Endothelial cell of umbilical vein (primary cell): ENCODE measurements at regions not wholly inside any gene's neighbourhood (a gene's known extent, or its start where the extent isn't known, plus 50 kb on each side); places are given as distances from the start of the nearest gene placed in this dataset.

ENCODE experiments used
- MYC ChIP-seq: IDR thresholded peaks from one replicate; pipeline ENCODE4 v1.6.1; 2011; ENCODE audit warnings: mild to moderate bottlenecking, low read depth, low read length
- POLR2A ChIP-seq: IDR thresholded peaks from 2 replicates; pipeline ENCODE4 v1.6.1; 2012; ENCODE audit warnings: low read depth, mild to moderate bottlenecking, control low read depth, low read length
- POLR2AphosphoS5 ChIP-seq: IDR thresholded peaks from 2 replicates; pipeline ENCODE4 v1.6.1; 2012; ENCODE audit warnings: low read depth, mild to moderate bottlenecking, control low read depth, low read length, moderate library complexity; ENCODE audit not compliant: insufficient read depth
- TF ChIP-seq, protein P1 (sequence below), 2 donors: IDR thresholded peaks; 1 replicate in 1 of 2; 2 replicates in 1 of 2; pipeline ENCODE4 v1.5.1; 2011; ENCODE audit warnings: low read length in 2 of 2, mild to moderate bottlenecking in 2 of 2, moderate library complexity in 2 of 2, control low read depth in 1 of 2, inconsistent platforms in 1 of 2, low read depth in 1 of 2; ENCODE audit not compliant: insufficient read depth in 1 of 2; ENCODE audit errors: extremely low read depth in 1 of 2

DNA sequence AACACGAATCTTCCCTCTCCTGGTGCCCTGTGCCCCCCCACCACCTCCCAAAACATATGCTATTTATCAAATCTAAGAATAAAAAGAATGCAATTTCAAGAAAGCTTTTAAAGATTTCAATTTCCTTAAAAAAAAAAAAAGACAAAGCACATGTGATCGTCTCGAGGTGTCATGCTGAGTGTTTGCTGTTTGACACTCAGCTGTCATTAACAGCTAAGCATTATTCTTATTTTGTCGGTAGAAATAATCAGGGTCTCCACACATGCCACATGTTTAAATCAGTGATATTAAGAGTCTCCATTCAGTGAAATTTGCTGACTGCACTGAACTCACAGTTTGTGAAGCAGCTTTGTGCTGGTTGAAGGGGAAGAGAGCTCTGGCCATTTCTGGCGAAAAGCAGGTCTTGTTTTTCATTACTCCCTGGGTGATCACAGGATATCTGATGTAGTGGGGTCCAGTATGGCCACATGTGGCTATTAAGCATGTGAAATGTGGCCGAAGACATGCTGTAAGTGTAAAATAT is 281.8 kb downstream of the SATB1 start:
- TF ChIP-seq, protein P1, sequence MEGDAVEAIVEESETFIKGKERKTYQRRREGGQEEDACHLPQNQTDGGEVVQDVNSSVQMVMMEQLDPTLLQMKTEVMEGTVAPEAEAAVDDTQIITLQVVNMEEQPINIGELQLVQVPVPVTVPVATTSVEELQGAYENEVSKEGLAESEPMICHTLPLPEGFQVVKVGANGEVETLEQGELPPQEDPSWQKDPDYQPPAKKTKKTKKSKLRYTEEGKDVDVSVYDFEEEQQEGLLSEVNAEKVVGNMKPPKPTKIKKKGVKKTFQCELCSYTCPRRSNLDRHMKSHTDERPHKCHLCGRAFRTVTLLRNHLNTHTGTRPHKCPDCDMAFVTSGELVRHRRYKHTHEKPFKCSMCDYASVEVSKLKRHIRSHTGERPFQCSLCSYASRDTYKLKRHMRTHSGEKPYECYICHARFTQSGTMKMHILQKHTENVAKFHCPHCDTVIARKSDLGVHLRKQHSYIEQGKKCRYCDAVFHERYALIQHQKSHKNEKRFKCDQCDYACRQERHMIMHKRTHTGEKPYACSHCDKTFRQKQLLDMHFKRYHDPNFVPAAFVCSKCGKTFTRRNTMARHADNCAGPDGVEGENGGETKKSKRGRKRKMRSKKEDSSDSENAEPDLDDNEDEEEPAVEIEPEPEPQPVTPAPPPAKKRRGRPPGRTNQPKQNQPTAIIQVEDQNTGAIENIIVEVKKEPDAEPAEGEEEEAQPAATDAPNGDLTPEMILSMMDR (IDR thresholded peaks at IDR 0.05; ENCODE audit: extremely low read depth in 1 of 2, insufficient read depth in 1 of 2, low read depth in 1 of 2, low read length in 2 of 2), result no peak
- TF ChIP-seq POLR2AphosphoS5, result no peak
- TF ChIP-seq MYC, result no peak
- no peak for TF ChIP-seq POLR2A
